Mucosa of descending colon (tissue), 3 donors: ENCODE measurements at regions not wholly inside any gene's neighbourhood (a gene's known extent, or its start where the extent isn't known, plus 50 kb on each side); places are given as distances from the start of the nearest gene placed in this dataset.

Experiments
- ATAC-seq: fragments of 200-7000 bp; cut with Tn5 transposase; one replicate; pipeline ENCODE4 v1.9.1; 2020; ENCODE audit warnings: mild to moderate bottlenecking, moderate library complexity
- DNase-seq, 3 donors: peaks; one replicate each; pipeline ENCODE4 v3.0.0-alpha.2; 2020
- H3K36me3 ChIP-seq: fragments of 200-600 bp; one replicate; pipeline ENCODE4 v1.8.0; 2021; ENCODE audit warnings: low read depth, mild to moderate bottlenecking
- H3K4me1 ChIP-seq: fragments of 200-600 bp; one replicate; pipeline ENCODE4 v1.8.0; 2021; ENCODE audit warnings: low read depth, mild to moderate bottlenecking
- H3K4me3 ChIP-seq: fragments of 200-600 bp; one replicate; pipeline ENCODE4 v1.8.0; 2021; ENCODE audit warnings: mild to moderate bottlenecking
- H3K9me3 ChIP-seq: fragments of 200-600 bp; one replicate; pipeline ENCODE4 v1.8.0; 2021; ENCODE audit warnings: mild to moderate bottlenecking
- intact Hi-C, 2 donors: fragments of 100-400 bp; cut with DNase I in 1 of 2; cut with micrococcal nuclease in 1 of 2; formaldehyde crosslinking; loops; one replicate each; pipeline versions ENCODE4 v1.11.0 to v1.11.1; 2022; cut with DNase I, micrococcal nuclease
- TF ChIP-seq, protein P1 (sequence below): fragments of 200-600 bp; IDR thresholded peaks from one replicate; pipeline ENCODE4 v1.8.0; 2022; ENCODE audit warnings: antibody characterized with exemption, mild to moderate bottlenecking
- donor health status: DM: no; HTN: no; CAD: no; lungs with moderate emphysema.
- donor health status: DM: no; HTN: no; CAD: no.
- donor health status: DM: no; HTN: yes; CAD: no.

DNA sequence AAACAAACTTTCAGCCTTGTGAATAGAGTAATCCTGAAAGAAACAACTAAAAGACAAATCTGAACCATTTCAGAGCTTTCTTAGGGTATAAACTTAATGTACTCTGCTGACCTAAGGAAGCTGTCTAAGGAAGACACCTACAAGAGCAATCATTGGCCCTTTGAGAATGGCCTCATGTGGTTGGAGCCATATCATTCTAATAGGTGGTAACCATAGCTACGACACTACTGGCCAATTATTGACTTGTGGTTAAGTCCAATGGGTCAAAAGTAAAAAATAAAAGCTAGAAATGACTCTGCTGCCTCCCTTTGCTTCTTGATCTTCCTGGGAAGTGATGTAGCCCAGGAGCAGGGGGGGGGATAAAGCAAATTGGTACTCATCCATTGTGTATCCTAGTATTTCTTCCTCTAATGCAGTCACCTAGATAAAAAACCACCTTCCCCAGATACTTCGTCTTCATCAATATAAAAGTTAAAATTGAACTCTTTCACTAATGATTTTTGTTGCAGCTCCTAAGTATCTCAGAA, 547.0 kb downstream of the ARAP2 start:
- TF ChIP-seq, protein P1, sequence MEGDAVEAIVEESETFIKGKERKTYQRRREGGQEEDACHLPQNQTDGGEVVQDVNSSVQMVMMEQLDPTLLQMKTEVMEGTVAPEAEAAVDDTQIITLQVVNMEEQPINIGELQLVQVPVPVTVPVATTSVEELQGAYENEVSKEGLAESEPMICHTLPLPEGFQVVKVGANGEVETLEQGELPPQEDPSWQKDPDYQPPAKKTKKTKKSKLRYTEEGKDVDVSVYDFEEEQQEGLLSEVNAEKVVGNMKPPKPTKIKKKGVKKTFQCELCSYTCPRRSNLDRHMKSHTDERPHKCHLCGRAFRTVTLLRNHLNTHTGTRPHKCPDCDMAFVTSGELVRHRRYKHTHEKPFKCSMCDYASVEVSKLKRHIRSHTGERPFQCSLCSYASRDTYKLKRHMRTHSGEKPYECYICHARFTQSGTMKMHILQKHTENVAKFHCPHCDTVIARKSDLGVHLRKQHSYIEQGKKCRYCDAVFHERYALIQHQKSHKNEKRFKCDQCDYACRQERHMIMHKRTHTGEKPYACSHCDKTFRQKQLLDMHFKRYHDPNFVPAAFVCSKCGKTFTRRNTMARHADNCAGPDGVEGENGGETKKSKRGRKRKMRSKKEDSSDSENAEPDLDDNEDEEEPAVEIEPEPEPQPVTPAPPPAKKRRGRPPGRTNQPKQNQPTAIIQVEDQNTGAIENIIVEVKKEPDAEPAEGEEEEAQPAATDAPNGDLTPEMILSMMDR: no peak
- Histone ChIP-seq H3K36me3 (no peaks in the 10 kb centered on the region), H3K4me1 (no peaks in the 10 kb centered on the region), H3K4me3 (no peak overlapping the region), H3K9me3 (peaks cover 12% of the 10 kb centered on the region)
- ATAC-seq: no peak
- intact Hi-C loops: no loop called here
- DNase-seq: no peak

- TF ChIP-seq, protein P1: no peak
- no peak overlapping the region for H3K4me3 ChIP-seq
- DNase-seq (no peak), ATAC-seq (no peak)
- peaks cover 7% of the 10 kb centered on the region for H3K9me3 ChIP-seq
- intact Hi-C loops: no loop called here
- no peaks in the 10 kb centered on the region for H3K4me1 ChIP-seq
- no peaks in the 10 kb centered on the region for H3K36me3 ChIP-seq
These were observed 543.7 kb downstream of the ARAP2 start for GRCh38 chr4:35700663-35701062.

- no peaks in the 10 kb centered on the region for H3K4me1 ChIP-seq
- DNase-seq: no peak
- H3K9me3 ChIP-seq: peaks cover 51% of the 10 kb centered on the region
- no peaks in the 10 kb centered on the region for H3K36me3 ChIP-seq
- TF ChIP-seq, protein P1: no peak
- no peak for ATAC-seq
- H3K4me3 ChIP-seq: no peak overlapping the region
- intact Hi-C loops: no loop called here
These were observed 535.2 kb downstream of the ARAP2 start for GRCh38 chr4:35709080-35709479.

DNA sequence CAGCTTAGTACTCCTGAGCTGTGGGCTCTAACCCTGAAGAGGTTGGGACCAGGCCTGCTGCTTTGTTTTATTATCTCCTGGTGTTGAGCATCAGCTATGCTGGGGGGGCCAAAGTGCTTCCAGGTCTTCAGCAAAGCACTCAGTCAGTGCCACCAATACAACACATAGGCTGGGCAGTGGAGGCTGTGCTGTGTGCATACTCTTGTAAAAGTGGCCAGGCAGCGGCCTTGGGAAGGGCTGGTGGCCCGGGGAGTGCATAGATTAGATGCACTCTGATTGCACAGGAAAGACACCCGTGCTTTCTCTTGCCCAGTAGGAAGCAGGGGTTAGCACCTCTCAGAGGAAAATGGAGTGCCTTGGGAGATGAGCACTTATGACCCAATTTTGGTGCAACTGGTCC, 534.0 kb downstream of the ARAP2 start:
- no peak overlapping the region for H3K4me3 ChIP-seq
- DNase-seq: peak in 1 of 3 donors; percentile 14
- H3K9me3 ChIP-seq: peaks cover 60% of the 10 kb centered on the region
- intact Hi-C loops: no loop called here
- H3K36me3 ChIP-seq: no peaks in the 10 kb centered on the region
- ATAC-seq: no peak
- TF ChIP-seq, protein P1: no peak
- no peaks in the 10 kb centered on the region for H3K4me1 ChIP-seq

DNA sequence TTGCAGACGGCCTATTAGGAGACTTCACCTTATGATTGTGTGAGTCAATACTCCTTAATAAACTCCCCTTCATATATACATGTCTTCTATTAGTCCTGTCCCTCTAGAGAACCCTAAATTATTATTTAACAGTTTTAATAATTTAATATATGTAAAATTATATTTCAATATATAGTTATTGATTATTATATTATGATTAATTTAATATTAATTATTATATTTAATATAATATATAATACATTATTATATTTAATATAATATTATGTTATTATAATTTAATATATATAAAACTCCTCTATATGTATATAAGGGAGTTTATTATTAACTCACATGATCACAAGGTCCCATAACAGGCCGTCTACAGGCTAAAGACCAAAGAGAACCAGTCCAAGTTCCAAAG, 533.2 kb downstream of the ARAP2 start:
- H3K4me1 ChIP-seq: no peaks in the 10 kb centered on the region
- peaks cover 60% of the 10 kb centered on the region for H3K9me3 ChIP-seq
- no peak overlapping the region for H3K4me3 ChIP-seq
- no peak for DNase-seq
- TF ChIP-seq, protein P1: no peak
- H3K36me3 ChIP-seq: no peaks in the 10 kb centered on the region
- intact Hi-C loops: no loop called here
- ATAC-seq: no peak

GRCh38 chr4:35723973-35724372, 520.3 kb downstream of the ARAP2 start:
- TF ChIP-seq, protein P1: no peak
- H3K36me3 ChIP-seq: no peaks in the 10 kb centered on the region
- no peak for DNase-seq
- intact Hi-C loops: no loop called here
- no peaks in the 10 kb centered on the region for H3K4me1 ChIP-seq
- H3K9me3 ChIP-seq: no peaks in the 10 kb centered on the region
- no peak for ATAC-seq
- H3K4me3 ChIP-seq: no peak overlapping the region
